ENCODE measurements at regions not wholly inside any gene's neighbourhood (a gene's known extent, or its start where the extent isn't known, plus 50 kb on each side); places are given as distances from the start of the nearest gene placed in this dataset.
"Not testable (repeated sequence)": the region's sequence is repeated elsewhere in the genome, so short reads cannot be mapped to it uniquely, and the experiment has no call there.

DNA sequence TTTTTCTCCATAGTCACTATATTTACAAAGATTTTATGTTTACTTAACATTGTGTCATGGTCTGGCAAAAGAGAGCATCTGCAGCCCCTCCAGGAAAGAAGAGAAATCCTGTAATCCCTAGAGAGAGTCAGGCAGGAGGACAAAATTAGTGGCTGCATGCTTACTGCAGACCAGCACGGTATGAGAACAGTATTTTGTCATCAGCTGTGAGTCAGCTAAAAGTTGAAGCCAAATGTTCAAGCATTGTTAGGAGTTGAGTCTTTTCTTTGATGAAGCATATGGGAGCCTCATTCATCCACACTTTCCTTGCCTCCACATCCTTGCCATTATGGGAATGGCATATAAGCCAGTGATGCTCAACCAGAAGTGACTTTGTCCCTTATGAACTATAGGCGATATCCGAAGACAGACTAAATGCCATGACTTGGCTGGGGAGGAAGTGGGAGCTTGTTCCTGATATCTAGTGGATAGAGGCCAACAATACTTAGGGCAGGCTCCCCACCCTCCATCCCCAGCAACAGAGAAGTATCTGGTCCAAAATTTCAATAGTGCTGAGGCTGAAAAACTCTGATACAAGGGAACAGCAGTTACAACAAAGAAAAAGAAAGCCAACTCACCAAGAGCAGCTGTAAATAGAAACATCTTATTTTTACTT is 112.0 kb upstream of the OR5AK2 start:
- no peak for DNase-seq (ENCODE audit: low read depth)

DNA sequence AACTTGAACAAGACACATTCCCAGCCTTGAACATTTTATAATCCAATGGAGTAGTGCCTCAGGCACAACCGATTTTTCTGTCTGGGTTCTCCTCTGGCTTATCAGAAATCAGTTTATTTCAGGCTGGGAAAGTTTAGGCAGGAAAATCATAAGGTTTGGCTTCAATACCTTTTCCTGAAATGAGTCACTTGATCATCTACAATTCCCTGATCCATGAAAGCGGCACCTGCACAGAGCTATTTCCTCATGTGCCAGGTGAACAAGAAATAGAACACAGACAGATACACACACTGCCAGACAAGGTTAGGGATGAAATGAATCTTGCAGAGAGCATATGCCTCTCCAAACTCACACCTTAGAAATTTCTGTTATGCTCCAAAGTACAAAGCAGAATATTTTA is 106.7 kb upstream of the OR9G4 start:
- DNase-seq (ENCODE audit: low read depth), result no peak

- no peak for DNase-seq (ENCODE audit: low read depth)
Measured at GRCh38 chr11:56852131-56852530, 103.6 kb upstream of the OR9G4 start.

GRCh38 chr11:56849852-56850251 is 101.4 kb upstream of the OR9G4 start:
- DNase-seq (ENCODE audit: low read depth), result no peak

- no peak for DNase-seq (ENCODE audit: low read depth)
Measured at GRCh38 chr11:56849250-56849649, 100.8 kb upstream of the OR9G4 start.

DNA sequence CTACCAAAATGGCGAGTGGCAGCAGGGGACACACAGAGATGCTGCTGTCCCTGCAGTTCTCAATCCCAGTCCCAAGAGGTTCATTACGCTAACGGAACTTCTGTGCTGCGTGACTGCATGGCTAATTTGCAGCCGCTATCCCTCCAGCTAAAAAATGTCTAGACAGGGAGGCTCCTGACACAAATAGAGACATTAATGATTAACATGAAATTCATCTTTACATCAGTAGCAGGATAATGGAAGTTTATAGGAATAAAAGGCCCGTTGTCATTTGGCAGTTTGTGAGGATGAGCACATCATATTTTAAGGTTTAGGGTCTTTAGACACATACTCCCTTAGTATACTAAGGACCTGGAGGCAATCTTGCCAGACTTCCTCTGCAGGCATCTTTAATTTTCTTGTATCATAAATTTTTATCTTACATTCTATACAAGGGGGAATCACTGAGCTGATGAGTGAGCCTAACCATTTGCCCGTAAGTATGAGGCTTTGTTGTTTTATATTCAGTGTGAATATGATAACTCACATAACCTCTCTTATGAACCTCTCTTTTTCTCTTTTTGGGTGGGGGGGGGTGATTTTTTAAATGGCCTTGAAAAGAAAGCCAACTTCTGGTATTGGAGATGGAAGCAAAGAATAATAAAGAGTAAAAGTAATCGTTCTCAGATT is 99.8 kb upstream of the OR9G4 start:
- no peak for DNase-seq (ENCODE audit: low read depth)

DNA sequence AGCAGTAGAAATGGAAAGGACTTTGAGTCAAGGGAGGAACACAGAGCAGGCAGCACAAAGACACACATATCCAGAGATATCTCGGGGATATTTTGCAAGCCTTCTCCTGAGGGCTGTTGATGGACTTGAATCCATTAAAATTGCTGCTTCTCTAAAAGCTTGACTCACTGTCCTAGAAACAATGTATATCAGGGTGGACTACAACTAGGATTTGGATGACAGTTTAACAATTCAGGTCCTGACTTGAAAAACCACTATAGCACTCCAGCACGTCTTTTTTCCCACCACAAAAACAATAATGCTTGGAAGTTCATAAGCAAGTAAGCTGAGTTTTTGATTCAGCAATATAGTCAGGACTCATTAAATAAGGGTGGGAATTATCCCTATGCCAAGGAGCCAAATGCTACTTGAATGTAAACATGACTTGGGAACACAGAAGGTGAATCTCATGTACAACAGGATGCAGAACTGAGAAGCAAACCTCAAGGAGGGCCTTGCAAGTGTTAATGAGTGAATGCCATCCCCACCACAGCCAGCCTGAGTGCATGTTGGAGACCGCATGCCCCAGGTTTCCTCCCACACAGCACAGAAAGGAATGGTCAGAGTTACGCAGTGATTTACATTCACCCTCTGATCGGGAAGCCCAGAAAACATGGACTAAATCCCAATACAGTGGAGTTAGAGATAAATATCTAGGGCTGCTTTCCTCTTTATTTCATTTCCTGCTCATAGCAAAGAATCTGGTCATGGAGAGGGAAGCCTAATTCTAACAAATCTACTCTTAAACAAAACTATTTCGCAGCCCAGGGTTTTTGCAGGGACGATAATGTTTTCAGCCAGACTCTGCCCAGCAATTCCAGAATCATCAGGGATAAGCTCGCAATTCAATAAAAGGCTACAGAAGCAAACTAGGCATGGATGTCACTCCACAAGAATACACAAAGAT is 98.4 kb upstream of the OR9G4 start:
- DNase-seq (ENCODE audit: low read depth), result no peak

DNA sequence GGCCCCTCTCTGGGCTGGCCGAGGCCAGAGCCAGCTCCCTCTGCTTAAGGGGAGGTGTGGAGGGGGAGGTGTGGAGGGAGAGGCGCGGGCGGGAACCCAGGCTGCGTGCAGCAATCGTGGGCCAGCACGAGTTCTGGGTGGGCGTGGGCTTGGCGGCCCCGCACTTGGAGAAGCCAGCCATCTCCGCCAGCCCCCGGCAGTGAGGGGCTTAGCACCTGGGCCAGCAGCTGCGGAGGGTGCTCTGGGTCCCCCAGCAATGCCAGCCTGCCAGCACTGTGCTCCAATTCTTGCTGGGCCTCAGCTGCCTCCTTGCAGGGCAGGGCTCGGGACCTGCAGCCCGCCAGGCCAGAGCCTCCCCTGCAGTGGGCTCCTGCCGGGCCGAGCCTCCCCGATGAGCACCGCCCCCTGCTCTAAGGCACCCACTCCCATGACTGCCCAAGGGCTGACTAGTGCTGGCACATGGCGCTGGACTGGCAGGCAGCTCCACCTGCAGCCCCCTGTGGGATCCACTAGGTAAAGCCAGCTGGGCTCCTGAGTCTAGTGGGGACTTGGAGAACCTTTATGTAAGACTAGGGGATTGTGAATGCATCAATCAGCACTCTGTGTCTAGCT is 96.7 kb upstream of the OR9G4 start:
- DNase-seq (ENCODE audit: low read depth), result no peak

DNA sequence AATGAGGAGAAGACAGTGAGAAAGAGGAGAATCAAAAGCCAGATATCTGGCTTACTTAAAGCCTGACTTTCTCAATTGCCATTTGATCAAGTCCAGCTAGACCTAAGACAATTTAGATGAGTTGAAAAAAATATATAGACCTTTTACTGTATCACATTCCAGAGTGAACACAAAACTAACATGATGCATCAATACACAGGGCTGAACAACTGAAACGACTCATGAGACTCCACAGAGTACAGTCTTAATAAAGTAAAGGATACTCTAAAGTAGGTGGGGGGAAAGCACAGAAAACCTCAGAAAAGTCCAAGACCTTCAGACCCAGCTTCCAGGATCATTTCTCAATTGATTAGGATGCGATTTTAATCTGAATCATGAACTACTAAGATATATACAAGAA is 95.3 kb upstream of the OR9G4 start:
- no peak for DNase-seq (ENCODE audit: low read depth)

- DNase-seq (ENCODE audit: low read depth), result no peak
Measured at GRCh38 chr11:56842814-56843794, 94.6 kb upstream of the OR9G4 start.

GRCh38 chr11:56841210-56841810 is 92.8 kb upstream of the OR9G4 start:
- DNase-seq (ENCODE audit: low read depth), result peak; percentile 40

DNA sequence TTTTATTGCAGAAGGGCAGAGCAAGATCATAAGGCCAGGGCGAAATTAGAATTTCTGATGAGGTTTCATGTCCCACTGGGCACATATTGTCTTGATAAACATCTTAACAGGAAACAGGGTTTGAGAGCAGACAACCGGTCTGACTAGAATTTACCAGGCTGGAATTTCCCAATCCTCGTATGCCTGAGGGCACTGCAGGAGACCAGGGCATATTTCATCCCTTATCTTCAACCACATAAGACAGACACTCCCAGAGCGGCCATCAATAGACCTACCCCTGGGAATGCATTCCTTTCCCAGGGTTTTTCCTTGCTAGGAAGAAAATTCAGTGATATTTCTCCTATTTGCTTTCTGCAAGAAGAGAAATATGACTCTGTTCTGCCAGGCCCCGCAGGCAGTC is 78.9 kb upstream of the OR9G4 start:
- not testable (repeated sequence) for DNase-seq (ENCODE audit: low read depth)

GRCh38 chr11:56819916-56820315 is 71.4 kb upstream of the OR9G4 start:
- no peak for DNase-seq (ENCODE audit: low read depth)

DNA sequence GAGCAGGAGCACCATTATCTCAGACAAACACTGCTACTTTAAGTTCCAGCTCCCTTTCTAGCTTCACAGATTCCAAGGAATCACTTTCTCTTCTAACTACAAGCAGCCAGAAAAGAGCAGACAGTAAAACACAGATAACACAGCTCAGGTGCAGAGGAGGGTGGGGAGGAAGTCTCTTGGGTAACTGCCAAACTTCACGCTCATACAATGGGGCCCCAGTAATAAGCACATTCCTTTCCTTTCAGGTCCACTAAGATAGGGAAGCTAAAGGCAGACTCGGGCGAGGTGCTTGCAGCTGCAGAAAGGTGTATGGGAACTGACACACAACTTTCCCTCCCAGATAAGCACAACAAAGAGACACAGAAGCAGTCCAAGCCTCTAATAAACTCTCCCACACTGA is 69.2 kb upstream of the OR9G4 start:
- DNase-seq (ENCODE audit: low read depth), result no peak

GRCh38 chr11:56816259-56816658 is 67.8 kb upstream of the OR9G4 start:
- no peak for DNase-seq (ENCODE audit: low read depth)

GRCh38 chr11:56808326-56808725 is 59.8 kb upstream of the OR9G4 start:
- no peak for DNase-seq (ENCODE audit: low read depth)

DNA sequence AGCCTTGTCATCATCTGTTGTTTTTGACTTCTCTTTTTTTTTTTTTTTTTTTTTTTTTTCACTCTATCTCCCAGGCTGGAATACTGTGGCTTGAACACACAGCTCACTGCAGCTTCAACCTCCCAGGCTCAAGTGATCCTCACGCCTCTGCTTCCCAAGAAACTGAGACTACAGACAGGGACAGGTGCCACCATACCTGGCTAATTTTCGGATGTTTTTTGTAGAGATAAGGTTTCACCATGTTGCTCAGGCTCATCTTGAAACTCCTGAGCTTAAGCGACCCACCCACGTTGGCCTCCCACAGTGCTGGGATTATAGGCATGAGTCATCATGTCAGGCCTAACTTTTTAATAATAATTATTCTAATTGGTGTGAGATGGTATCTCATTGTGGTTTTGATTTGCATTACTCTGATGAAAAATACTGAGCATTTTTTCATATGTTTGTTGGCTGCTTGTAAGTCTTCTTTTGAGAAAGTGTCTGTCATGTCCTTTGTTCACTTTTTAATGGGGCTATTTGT is 51.3 kb upstream of the OR9G4 start:
- no peak for DNase-seq (ENCODE audit: low read depth)

All from LHCN-M2 (cell line).